Glutamatergic neuron (in vitro differentiated cells): ENCODE measurements at regions not wholly inside any gene's neighbourhood (a gene's known extent, or its start where the extent isn't known, plus 50 kb on each side); places are given as distances from the start of the nearest gene placed in this dataset.

Source experiments
- DNase-seq: peaks from one replicate; pipeline ENCODE4 v3.0.0; 2022
- H3K27ac Mint-ChIP-seq: one replicate; pipeline ENCODE4 v1.8.0; 2020; ENCODE audit warnings: mild to moderate bottlenecking, mixed read lengths, inconsistent platforms; ENCODE audit not compliant: unreplicated experiment
- H3K27me3 Mint-ChIP-seq: one replicate; pipeline ENCODE4 v1.8.0; 2020; ENCODE audit warnings: mild to moderate bottlenecking, moderate library complexity, mixed read lengths, inconsistent platforms; ENCODE audit not compliant: unreplicated experiment
- H3K36me3 Mint-ChIP-seq: one replicate; pipeline ENCODE4 v1.8.0; 2020; ENCODE audit warnings: mild to moderate bottlenecking, mixed read lengths, inconsistent platforms; ENCODE audit not compliant: unreplicated experiment
- H3K4me1 Mint-ChIP-seq: one replicate; pipeline ENCODE4 v1.8.0; 2020; ENCODE audit warnings: mild to moderate bottlenecking, low read depth, mixed read lengths, inconsistent platforms; ENCODE audit not compliant: unreplicated experiment
- H3K4me3 Mint-ChIP-seq: one replicate; pipeline ENCODE4 v1.8.0; 2020; ENCODE audit warnings: mild to moderate bottlenecking, mixed read lengths, inconsistent platforms; ENCODE audit not compliant: unreplicated experiment
- H3K9me3 Mint-ChIP-seq: one replicate; pipeline ENCODE4 v1.8.0; 2020; ENCODE audit warnings: mild to moderate bottlenecking, moderate library complexity, mixed read lengths, inconsistent platforms; ENCODE audit not compliant: unreplicated experiment
- CTCF ChIP-seq: fragments of 200-600 bp; sonication (generic); IDR thresholded peaks from one replicate; pipeline ENCODE4 v1.5.0; 2021; ENCODE audit not compliant: partially characterized antibody, unreplicated experiment

GRCh38 chr5:142206801-142207200 is 98.2 kb downstream of the NDFIP1 start:
- Mint-ChIP-seq H3K27ac (no peak overlapping the region), H3K9me3 (no peaks in the 10 kb centered on the region), H3K27me3 (peaks cover 2% of the 10 kb centered on the region), H3K36me3 (no peaks in the 10 kb centered on the region), H3K4me1 (peaks cover 2% of the 10 kb centered on the region), H3K4me3 (no peak overlapping the region)
- no peak for TF ChIP-seq CTCF
- DNase-seq = no peak

DNA sequence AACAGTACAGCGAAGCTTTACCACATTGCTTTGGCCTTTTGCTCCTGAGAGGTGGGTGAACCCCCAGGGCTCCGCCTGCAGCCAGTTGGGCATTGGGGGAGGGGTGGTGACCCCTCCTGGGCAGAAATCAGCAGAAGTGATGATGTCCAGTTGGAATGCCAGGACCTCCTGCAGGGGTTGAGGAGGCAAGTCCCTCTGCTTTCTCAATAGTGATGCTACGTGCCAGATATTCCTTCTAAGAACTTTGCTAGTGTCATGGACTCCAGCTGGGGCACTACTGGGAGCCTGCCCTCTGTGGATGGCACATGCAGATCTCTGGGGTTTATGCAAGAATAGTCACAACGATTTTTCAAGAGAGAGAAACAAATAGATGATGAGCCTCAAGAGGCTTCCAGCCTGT is 95.6 kb downstream of the NDFIP1 start:
- TF ChIP-seq CTCF = no peak
- Mint-ChIP-seq H3K9me3 (no peaks in the 10 kb centered on the region), H3K27me3 (peaks cover 3% of the 10 kb centered on the region), H3K27ac (no peak overlapping the region), H3K4me3 (no peak overlapping the region), H3K4me1 (peaks cover 5% of the 10 kb centered on the region), H3K36me3 (no peaks in the 10 kb centered on the region)
- DNase-seq = no peak
